ENCODE measurements at regions not wholly inside any gene's neighbourhood (a gene's known extent, or its start where the extent isn't known, plus 50 kb on each side); places are given as distances from the start of the nearest gene placed in this dataset.

DNA sequence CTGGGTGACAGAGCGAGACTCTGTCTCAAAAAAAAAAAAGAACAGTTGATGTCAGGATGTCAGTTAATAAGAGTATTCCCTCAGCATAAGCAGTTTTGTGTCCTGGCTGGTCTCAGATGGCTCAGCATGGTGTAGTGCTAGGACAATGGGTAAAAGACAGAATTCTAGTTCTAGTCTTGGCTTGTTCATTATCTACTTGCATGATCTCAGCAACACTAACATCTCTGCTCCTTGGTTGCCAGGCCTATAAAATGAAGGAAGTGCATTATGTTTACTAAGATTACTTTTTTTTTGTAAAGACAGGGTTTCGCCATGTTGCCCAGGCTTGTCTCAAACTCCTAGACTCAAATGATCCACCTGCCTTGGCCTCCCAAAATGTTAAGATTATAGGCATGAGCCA is 84.3 kb upstream of the SP8 start:
- TF ChIP-seq, protein P1, sequence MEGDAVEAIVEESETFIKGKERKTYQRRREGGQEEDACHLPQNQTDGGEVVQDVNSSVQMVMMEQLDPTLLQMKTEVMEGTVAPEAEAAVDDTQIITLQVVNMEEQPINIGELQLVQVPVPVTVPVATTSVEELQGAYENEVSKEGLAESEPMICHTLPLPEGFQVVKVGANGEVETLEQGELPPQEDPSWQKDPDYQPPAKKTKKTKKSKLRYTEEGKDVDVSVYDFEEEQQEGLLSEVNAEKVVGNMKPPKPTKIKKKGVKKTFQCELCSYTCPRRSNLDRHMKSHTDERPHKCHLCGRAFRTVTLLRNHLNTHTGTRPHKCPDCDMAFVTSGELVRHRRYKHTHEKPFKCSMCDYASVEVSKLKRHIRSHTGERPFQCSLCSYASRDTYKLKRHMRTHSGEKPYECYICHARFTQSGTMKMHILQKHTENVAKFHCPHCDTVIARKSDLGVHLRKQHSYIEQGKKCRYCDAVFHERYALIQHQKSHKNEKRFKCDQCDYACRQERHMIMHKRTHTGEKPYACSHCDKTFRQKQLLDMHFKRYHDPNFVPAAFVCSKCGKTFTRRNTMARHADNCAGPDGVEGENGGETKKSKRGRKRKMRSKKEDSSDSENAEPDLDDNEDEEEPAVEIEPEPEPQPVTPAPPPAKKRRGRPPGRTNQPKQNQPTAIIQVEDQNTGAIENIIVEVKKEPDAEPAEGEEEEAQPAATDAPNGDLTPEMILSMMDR (IDR thresholded peaks at IDR 0.05): no peak
- TF ChIP-seq POLR2AphosphoS5 (IDR thresholded peaks at IDR 0.05; ENCODE audit: insufficient read depth in 1 of 2, low read depth in 1 of 2): no peak
- no peak for TF ChIP-seq POLR2A (IDR thresholded peaks at IDR 0.05)
